Activated T-helper 17 cell treated with anti-CD3 and anti-CD28 coated beads, Interleukin-2, amount 50 U/mL, for 72 hours (primary cell): ENCODE measurements at regions not wholly inside any gene's neighbourhood (a gene's known extent, or its start where the extent isn't known, plus 50 kb on each side); places are given as distances from the start of the nearest gene placed in this dataset.
"Not testable (repeated sequence)": the region's sequence is repeated elsewhere in the genome, so short reads cannot be mapped to it uniquely, and the experiment has no call there.

Experiments used
- ATAC-seq: fragments of 150-1000 bp; cut with Tn5 transposase; replicated peaks from 2 replicates; pipeline ENCODE4 v1.10.0; 2021; ENCODE audit warnings: mild to moderate bottlenecking, moderate library complexity
- H3K27ac Mint-ChIP-seq: one replicate; pipeline ENCODE4 v1.8.0; 2022; ENCODE audit warnings: mixed read lengths
- H3K27me3 Mint-ChIP-seq: one replicate; pipeline ENCODE4 v1.8.0; 2022; ENCODE audit warnings: mixed read lengths
- H3K36me3 Mint-ChIP-seq: one replicate; pipeline ENCODE4 v1.8.0; 2022; ENCODE audit warnings: low read depth, mild to moderate bottlenecking, mixed read lengths
- H3K4me1 Mint-ChIP-seq: one replicate; pipeline ENCODE4 v1.8.0; 2022; ENCODE audit warnings: mixed read lengths
- H3K4me3 Mint-ChIP-seq: one replicate; pipeline ENCODE4 v1.8.0; 2022; ENCODE audit warnings: mild to moderate bottlenecking, mixed read lengths
- H3K9me3 Mint-ChIP-seq: one replicate; pipeline ENCODE4 v1.8.0; 2022; ENCODE audit warnings: mixed read lengths

DNA sequence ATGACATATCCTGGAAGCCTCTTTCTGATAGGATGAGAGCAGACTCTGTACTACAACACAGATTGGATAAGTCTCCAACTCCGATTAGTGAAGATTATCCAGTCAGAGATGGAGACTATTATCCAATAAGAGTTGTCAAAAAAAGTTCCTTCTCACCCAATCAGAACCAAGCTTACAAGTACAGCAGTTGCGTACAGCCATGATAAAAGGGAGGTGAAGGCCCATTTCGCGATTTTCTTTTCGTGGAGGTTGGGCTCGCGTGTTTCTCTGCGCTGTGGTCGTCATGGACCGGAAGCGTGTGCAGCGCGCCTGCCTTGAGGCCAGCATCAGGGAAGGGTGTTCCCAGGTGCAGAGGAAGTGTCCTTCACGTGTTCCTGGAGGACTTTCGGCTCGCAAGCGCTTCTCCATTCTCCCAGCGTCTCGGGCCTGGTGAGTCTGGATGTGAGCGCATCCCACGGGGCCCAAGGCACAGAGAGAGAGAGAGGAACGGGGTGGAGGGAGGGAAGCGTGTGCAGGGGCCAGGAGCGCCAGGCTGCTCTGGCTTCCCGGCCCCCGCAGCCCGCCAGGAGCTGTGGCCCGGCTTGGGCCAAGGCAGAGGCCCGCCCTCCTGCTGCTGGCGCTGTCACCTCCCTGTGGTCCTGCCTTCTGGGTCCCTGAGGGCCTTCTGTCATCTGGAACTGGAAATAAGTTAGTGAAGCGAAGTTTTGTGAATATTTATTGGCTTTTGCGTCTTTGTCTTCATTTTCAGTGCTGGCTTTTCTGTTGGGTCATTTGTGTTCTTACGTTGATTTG, 53.9 kb downstream of the CDRT15L2 start:
- ATAC-seq, H3K27ac Mint-ChIP-seq, H3K4me3 Mint-ChIP-seq, H3K27me3 Mint-ChIP-seq, H3K9me3 Mint-ChIP-seq, H3K4me1 Mint-ChIP-seq, H3K36me3 Mint-ChIP-seq: not testable (repeated sequence)

DNA sequence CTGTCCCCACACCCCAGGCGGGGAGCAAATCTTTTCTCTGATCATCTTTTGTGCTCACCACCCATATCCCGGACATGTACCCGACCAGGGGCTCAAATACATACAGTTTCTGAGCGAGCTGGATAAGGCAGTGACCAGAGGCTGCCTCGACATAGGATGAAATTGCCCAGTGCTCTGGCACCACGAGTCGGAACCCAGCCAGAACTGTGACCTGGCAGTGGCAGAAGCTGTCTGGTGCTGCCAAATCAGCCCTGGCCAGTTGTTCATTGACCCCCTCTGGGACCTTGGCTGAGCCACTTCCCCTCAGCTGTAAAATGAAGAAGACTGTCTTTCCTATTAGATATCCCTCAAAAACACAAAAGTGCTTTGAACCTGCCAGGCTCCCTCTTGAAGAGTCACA, 60.6 kb downstream of the CDRT15L2 start:
- H3K4me3 Mint-ChIP-seq, H3K4me1 Mint-ChIP-seq, H3K27ac Mint-ChIP-seq, ATAC-seq, H3K36me3 Mint-ChIP-seq, H3K9me3 Mint-ChIP-seq, H3K27me3 Mint-ChIP-seq: not testable (repeated sequence)

DNA sequence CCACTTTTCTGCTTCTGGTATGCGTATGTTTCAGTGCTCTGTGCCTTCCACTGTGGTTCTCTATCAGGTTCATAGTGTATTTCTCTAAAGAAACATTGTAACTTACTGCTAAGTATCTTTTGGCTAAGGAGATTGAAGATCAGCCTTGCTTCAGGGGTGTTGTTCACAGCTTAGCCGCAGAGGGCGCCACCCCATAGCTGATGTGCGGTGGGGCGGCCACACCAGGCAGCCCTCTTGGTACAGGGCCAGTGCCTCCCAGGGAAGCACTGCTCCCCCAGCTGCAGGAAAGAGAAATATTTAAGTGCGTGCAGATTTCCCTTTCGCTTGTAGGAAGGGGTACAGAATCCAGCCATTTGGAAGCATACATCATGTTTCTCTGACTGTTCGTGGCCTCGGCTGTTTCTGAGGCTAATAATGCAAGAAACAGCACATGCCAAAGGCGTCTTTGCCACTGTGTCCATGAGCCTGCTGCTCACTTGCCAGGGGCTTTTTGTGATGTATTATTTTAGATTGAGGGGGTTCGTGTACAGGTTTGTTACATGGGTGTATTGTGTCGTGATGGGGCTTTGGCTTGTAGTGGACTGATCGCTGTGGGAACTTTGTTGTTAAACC, 67.2 kb downstream of the CDRT15L2 start:
- H3K27ac Mint-ChIP-seq, H3K27me3 Mint-ChIP-seq, H3K36me3 Mint-ChIP-seq, H3K4me3 Mint-ChIP-seq, H3K4me1 Mint-ChIP-seq, H3K9me3 Mint-ChIP-seq: not testable (repeated sequence)
- peak; percentile 47 for ATAC-seq

DNA sequence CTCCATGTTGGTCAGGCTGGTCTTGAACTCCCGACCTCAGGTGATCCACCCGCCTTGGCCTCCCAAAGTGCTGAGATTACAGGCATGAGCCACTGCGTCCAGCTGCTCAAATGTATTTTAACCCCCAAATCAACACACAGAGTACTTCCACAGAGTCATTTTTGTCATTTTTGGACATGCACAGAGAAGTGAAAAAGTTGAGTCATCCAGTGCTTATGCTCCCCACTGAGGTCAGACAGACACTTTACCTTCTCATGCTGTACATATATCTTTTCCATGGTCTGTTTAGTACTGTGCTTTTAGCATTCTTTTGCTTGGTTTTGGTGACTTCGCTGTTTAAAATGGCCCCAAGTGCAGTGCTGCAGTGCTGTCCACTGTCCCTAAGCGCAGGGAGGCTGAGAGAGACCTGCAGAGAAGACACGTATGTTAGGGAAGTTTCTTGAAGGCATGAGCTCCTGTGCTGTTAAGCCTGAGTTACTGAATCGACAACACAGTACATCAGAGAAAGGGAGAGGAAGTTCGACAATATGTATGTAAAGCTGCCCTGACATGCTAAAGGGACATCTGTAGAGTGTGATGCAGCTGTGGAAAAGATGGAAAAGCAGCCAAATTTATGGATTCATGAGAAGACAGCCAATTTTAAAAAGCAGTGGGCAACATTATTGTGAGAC, 69.7 kb downstream of the CDRT15L2 start:
- H3K27me3 Mint-ChIP-seq, H3K36me3 Mint-ChIP-seq, H3K4me3 Mint-ChIP-seq, H3K4me1 Mint-ChIP-seq, H3K9me3 Mint-ChIP-seq, H3K27ac Mint-ChIP-seq: not testable (repeated sequence)
- peak; percentile 63 for ATAC-seq

DNA sequence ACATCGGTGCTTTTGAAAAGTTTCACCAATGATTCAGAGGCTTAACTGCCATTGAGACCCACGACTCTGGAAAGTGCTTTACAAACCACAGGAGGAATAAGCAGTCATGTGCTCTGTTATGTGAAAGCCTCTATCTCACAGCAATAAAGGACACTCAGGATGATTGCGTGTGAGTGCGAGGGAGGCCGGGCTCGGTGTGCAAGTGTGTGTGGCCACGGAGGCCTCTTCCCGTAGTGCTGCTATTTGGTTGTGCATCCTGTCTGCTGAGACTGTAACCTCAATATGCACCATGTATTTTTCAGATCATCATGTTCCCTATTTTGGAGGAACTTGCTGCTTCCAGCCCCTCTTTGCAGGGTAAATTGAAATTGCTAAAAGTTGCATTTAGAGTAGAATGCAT, 71.5 kb downstream of the CDRT15L2 start:
- not testable (repeated sequence) for H3K27me3 Mint-ChIP-seq, H3K9me3 Mint-ChIP-seq, ATAC-seq, H3K4me1 Mint-ChIP-seq, H3K36me3 Mint-ChIP-seq, H3K27ac Mint-ChIP-seq, H3K4me3 Mint-ChIP-seq

DNA sequence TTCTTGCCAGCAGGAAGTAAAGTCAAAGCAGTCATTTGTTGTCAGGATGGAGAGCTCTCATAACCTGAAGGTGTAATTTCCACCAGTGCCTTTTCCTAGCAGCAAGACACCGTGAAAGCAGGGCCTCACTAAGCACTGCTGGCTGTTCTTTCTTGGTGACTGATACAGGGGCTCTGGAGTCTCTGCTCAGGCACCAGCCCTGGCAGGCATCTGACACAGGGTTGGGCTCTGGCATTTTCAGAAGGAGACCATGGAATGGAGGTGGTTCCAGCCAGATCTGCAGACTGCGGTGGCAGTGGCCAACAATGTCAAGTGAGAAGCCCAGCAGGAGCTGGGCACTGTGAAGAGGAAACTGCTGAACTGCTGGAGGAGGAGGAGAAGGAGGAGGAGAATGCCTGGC, 72.2 kb downstream of the CDRT15L2 start:
- not testable (repeated sequence) for H3K27me3 Mint-ChIP-seq, H3K4me1 Mint-ChIP-seq, H3K27ac Mint-ChIP-seq, H3K4me3 Mint-ChIP-seq, H3K9me3 Mint-ChIP-seq, H3K36me3 Mint-ChIP-seq, ATAC-seq

DNA sequence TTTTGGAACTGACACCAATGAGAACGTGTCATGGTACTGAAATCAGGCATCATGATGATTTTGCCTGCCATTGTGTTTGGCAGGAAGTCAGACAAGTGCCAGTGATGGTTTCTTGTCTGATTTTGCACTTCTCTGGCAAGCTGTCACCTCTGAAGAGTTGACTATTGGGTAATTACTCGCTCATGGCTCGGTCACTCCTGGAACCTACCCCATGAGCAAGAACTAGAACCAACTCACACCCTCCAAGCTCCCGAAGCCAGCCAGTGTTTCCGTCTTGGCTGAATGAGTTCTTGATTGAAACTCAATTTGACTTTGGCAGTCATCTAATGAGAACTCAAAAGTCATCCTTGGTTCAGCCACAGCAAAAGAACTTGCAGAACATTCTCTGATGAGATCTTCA, 73.9 kb downstream of the CDRT15L2 start:
- not testable (repeated sequence) for H3K4me1 Mint-ChIP-seq, H3K27me3 Mint-ChIP-seq, H3K36me3 Mint-ChIP-seq, H3K27ac Mint-ChIP-seq, ATAC-seq, H3K9me3 Mint-ChIP-seq, H3K4me3 Mint-ChIP-seq

DNA sequence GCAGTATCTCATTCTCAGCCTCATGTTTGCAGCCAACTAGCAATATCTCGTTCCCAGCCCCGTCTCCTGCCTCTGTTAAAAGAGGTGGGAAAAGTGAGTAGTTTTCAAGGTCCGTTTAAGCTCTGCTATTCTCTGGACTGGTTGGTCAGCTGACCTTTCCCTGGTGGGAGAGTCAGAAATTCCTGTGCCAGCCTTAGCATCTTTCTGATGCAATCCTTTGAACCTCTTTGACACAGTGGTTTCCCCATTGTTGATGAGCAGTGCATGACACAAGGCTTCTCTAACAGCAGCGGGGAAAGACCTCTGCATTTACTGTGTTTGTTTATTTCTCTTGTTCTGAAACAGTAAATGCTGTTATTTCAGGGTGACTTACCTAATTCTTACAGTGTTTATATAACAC, 74.6 kb downstream of the CDRT15L2 start:
- not testable (repeated sequence) for H3K36me3 Mint-ChIP-seq, ATAC-seq, H3K27ac Mint-ChIP-seq, H3K4me3 Mint-ChIP-seq, H3K9me3 Mint-ChIP-seq, H3K27me3 Mint-ChIP-seq, H3K4me1 Mint-ChIP-seq

DNA sequence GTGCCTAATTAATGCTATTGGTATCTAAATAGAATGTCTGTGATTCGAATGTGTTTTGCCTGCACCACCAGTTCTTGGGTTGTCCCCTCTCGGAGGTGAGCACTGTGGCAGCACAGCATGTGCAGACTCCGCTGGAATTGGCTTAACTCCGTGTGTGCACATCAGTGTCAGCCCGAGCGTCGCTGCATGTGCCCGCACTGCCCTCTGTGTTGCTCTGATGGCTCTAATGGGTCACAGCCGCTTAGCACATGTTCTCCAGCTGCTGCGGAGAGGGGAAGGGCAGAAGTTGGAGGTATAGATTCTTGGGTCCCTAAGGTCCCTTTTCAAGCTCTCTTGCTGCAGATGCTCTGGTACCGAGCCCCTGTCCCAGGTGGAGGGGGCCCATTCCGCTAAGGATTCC, 75.1 kb downstream of the CDRT15L2 start:
- H3K27me3 Mint-ChIP-seq, H3K36me3 Mint-ChIP-seq, H3K4me3 Mint-ChIP-seq, ATAC-seq, H3K9me3 Mint-ChIP-seq, H3K27ac Mint-ChIP-seq, H3K4me1 Mint-ChIP-seq: not testable (repeated sequence)

DNA sequence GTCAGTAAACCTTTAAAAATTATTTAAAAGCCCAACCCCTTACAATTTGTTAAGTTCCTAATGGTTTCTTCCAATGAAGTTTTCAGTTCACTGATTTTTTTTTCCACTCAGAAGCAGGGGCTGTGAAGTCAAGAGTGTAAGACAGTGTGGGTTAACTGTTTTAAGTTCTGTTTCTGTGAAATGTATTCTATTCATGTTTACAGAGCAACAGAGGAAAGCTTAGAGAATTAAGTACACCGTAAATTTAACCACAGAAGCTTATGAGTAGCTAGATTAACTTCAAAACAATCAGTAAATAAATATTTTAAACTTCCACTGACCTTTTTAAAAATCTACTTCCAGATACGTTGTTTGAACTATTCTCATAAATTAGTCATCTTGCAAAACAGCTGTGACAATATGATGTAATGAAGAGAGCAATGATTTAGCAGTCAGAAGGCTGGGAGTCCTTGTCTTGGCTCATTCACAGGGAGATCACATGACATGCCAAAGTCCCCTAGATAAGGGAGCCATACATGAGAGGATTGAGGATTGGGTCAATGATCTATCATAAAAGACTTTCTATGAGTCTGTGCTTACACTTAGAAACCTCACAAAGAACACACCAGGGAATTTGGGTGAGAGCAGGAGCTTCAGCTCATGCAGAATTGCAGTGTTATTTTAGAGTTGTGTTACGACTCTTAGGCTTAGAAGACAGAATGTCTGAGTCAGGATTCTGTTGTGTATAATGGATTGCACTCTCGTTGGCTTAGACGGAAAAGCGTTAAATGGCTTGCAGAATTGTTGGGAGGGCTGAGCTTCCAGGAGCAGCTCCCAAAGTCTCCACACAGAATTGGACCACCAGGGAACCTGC, 85.8 kb downstream of the CDRT15L2 start:
- H3K4me3 Mint-ChIP-seq, H3K4me1 Mint-ChIP-seq, H3K36me3 Mint-ChIP-seq, ATAC-seq, H3K27ac Mint-ChIP-seq, H3K27me3 Mint-ChIP-seq, H3K9me3 Mint-ChIP-seq: not testable (repeated sequence)

DNA sequence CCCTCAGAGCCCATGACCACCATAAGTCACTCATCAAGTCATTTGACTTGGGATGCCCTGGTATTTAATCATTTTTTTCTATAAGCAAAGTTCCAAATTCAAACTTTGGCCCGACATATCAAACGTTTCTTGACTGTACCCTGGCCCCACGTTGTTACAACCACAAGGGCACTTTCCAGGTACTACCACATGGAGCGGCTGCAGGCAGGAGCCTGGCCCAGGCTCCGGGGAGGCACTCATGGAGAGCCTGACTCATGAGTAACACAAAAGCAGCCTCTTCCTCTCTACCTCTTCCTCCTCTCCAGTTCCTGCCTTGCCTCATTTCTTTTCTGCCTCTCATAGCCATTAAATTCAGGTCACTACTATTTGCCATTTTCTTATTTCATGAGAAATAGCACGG, 87.2 kb downstream of the CDRT15L2 start:
- not testable (repeated sequence) for H3K27me3 Mint-ChIP-seq, H3K9me3 Mint-ChIP-seq, H3K4me1 Mint-ChIP-seq, H3K36me3 Mint-ChIP-seq, H3K4me3 Mint-ChIP-seq, H3K27ac Mint-ChIP-seq
- ATAC-seq, result peak; percentile 78

DNA sequence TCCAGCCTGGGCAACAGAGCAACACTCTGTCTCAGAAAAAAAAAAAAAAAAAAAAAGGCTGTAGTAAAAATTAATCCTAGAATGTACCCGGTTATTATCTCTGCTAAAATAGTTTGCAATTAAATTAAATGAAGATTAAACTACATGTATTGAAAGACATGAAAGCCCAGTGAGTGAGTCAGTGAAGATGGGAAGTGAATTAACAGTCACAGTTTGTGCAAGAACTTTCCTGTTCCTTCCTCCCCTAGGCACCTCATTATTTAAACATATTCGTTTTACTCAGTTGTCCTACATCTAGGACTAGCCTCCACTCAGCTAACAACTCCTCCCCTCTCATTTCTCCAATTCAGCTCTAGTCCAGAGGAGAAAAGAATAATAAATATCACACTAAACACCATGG, 88.2 kb downstream of the CDRT15L2 start:
- not testable (repeated sequence) for H3K36me3 Mint-ChIP-seq, H3K27ac Mint-ChIP-seq, H3K4me3 Mint-ChIP-seq, ATAC-seq, H3K27me3 Mint-ChIP-seq, H3K9me3 Mint-ChIP-seq, H3K4me1 Mint-ChIP-seq

DNA sequence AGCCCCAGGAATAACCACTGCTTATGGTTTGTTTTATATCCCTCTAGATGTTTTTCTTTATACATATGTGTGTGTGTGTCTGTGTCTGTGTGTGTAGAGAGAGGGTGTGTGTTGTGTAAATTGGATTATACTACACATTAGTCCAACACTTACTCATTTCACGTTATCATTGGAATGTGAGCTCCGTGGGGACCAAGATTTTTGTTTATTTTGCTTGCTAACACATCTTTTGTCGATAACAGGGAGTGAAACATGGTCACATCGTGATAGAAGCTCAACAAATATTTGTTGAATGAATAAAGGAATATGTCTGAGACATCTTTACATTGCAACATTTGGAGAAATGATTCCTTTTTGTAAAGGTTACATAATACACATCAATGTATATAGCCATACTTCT, 88.8 kb downstream of the CDRT15L2 start:
- not testable (repeated sequence) for H3K27ac Mint-ChIP-seq, H3K27me3 Mint-ChIP-seq, H3K36me3 Mint-ChIP-seq, H3K4me3 Mint-ChIP-seq, ATAC-seq, H3K4me1 Mint-ChIP-seq, H3K9me3 Mint-ChIP-seq

DNA sequence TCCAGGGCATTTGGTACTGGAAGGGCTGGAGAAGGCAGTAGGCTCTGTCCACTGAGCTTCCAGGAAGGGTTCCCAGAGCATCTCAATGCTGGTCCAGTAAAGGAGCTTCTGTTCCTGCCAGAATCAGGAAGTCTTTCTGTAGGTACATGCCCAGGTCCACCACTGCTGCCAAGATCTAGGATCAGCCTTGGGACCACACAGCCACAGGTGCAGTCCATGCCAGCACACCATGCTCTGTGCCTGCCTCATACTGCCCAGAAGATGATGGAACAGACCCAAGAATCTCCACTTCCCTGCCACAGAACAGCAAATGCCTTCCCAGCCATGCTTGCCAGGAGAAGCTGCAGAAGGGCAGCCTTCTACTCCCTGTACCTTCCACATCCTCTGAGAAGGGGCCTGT, 89.3 kb downstream of the CDRT15L2 start:
- not testable (repeated sequence) for H3K36me3 Mint-ChIP-seq, H3K27me3 Mint-ChIP-seq, H3K9me3 Mint-ChIP-seq, H3K4me3 Mint-ChIP-seq, H3K4me1 Mint-ChIP-seq, ATAC-seq, H3K27ac Mint-ChIP-seq

DNA sequence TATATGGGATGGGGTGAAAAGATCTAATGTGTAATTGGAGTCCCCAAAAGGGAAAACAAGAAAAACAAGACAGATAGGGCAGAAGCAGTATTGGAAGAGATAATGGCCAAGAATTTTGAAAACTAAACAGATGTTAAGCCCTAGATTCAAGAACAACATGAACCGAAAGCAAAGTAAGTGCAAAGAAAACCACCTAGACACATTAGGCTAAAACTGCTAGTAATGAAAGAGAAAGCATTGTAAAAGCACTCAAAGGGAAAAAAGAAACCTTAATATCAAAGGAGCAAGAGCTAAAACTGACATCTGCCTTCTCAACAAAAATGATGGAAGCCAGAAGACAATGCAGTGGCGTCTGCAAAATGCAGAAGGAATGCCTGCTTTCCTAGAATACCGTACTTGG, 91.0 kb downstream of the CDRT15L2 start:
- H3K9me3 Mint-ChIP-seq, H3K4me1 Mint-ChIP-seq, H3K27me3 Mint-ChIP-seq, H3K36me3 Mint-ChIP-seq, H3K4me3 Mint-ChIP-seq, H3K27ac Mint-ChIP-seq: not testable (repeated sequence)
- ATAC-seq, result peak; percentile 40
